HG03354 (cell line): ENCODE measurements at regions not wholly inside any gene's neighbourhood (a gene's known extent, or its start where the extent isn't known, plus 50 kb on each side); places are given as distances from the start of the nearest gene placed in this dataset.
"Not testable (repeated sequence)": the region's sequence is repeated elsewhere in the genome, so short reads cannot be mapped to it uniquely, and the experiment has no call there.

ENCODE experiments used
- ATAC-seq: cut with Tn5 transposase; IDR thresholded peaks from one replicate; pipeline ENCODE4 v1.9.1; 2021; ENCODE audit warnings: mild to moderate bottlenecking; ENCODE audit not compliant: unreplicated experiment, poor library complexity, severe bottlenecking

- no peak for ATAC-seq
Observed at GRCh38 chr15:62307551-62307950, 142.5 kb upstream of the C2CD4B start.

- no peak for ATAC-seq
Observed at GRCh38 chr15:62316413-62317060, 151.5 kb upstream of the C2CD4B start.

DNA sequence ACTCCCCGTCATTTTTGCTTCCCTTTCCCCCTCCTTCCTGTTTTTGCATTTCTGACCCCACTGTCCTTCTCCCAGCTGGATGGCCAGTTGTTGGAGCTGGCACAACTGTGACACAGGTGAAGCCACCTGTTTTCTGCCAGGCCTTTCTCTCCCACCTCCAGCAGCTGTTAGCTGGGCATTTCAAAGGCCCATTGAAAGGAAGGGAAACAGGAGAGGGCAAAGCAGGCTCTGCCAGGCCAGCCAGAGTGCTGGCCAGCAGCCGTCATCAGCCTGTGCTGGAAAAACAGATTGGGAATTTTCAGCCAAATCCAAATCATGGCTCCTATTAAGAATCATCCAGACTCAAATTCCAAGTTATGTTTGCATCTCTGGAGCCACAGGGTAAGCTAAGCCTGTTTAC, 155.2 kb upstream of the C2CD4B start:
- no peak for ATAC-seq

- no peak for ATAC-seq
Observed at GRCh38 chr15:62323353-62323890, 158.3 kb upstream of the C2CD4B start.

DNA sequence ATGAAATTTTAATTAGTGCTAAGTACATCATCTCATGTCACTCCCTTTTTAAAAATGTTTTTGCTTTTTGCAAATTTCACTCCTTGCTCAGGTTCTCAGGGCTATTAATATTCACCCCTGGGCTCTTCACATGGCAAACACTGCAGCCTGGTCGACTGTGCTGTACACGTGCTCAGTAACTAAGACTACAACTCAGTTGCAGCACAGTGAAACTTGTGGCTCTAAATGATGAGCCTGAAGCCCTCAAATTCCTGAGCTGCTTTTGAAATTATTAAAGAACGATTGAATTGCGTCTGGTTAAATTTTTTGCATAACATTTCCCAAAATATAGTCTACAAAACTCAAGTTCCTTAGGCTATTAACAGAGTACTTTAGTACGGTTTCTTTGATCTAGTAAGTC, 159.3 kb upstream of the C2CD4B start:
- ATAC-seq: no peak

- no peak for ATAC-seq
Observed at GRCh38 chr15:62325597-62325996, 160.5 kb upstream of the C2CD4B start.

GRCh38 chr15:62326460-62327011, 161.5 kb upstream of the C2CD4B start:
- ATAC-seq: no peak

DNA sequence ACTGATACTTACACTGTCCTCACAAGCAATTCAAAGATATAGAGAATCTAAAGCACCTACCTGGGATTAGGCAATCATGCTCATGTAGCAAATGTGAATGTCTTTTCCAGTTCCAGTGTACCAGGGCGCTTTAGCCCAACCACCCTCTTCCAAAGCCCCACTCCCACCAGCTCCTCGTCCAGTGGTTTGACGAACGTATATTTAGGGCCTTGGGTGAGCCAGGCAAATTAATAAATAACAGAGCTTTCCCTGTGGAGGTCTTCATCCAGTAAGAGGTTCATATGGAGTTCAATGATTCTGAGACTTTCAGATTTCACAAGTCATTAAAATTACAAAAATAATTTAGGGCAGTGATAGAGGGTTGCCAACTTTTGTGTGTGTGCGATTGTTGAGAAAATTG, 162.3 kb upstream of the C2CD4B start:
- ATAC-seq: no peak

GRCh38 chr15:62332472-62332871, 167.4 kb upstream of the C2CD4B start:
- ATAC-seq: not testable (repeated sequence)

DNA sequence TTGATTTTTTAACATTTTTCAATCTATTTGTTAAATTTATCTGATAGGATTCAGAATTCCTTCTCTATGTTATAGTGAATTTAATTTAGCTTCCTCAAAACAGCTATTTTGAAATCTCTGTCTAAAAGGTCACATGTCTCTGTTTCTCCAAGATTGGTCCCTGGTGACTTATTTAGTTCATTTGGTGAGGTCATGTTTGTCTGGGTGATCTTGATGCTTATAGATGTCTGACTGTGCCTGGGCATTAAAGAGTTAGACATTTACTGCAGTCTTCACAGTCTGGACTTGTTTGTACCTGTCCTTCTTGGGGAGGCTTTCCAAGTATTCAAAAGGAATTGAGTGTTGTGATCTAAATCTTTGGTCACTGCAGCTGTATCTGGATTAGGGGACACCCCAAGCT, 169.5 kb upstream of the C2CD4B start:
- ATAC-seq: no peak

DNA sequence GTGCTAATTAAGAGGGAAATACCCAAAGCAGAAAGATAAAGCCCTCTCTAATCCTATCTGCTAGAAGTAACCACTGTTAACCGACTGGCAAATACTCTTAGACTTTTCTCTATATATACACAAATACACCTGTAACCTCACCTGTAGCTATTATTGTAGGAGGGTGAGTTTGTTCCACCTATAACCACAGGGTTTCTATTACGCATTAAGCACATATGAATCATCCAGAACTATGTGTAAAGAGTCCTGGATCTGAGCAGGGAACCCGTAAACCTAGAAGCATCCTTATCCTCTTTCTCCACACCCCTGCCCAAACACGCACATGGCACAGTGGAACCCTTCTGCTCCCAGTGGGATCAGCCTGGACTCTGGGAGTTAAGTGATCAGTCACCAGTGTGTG, 172.8 kb upstream of the C2CD4B start:
- no peak for ATAC-seq

DNA sequence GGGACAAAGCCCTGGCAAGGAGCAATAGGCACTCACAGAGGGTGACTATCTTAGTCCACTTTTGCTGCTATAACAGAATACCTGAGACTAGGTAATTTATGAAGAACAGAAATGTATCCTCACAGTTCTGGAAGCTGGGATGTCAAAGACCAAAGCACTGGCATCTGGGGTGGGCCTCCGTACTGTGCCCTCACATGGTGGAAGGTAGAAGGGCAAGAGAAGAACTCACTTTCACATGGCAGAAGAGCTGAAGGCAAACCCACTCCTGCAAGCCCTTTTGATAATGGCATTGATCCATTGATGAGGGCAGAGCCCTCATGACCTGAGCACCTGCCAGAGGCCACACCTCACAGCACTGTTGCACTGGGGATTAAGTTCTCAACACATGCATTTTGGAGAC, 173.4 kb upstream of the C2CD4B start:
- ATAC-seq: no peak

DNA sequence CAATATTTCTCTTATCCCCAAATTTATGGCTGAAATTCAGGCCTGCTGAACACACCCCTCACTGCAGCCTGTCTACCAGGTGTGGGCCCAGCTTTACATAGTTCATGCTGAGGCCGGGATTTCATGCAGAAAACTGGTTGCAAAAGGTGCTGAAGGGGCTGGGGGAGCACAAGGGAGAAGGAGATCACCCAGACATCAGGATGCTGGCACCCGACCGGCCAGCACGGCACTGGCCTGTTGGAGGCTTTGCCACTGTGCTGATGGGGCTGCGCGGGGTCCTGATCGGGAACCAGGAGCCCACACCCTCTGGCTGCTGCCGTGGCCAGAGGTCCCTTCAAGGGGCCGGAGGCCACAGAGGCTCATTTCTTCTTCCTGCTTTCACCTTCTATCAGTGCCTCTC, 177.9 kb upstream of the C2CD4B start:
- no peak for ATAC-seq

DNA sequence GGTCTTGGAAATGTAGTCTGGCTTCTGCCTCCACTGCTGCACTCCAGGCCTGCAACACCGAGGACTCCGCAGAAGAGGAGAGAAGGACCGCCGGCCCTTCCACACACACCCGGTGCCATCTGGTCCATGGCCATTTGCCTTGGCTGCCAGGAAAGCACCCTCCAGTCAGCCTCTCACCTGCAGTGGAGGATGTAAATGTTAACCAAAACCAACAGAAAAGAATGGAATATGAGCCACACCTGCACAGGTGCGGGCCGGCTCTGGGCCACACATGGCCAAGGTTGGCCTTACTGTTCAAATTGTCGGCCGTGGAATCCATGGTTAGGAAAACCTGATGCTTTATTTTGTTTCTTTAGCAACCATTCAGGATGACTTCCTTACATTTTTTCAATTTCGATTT, 178.3 kb upstream of the C2CD4B start:
- no peak for ATAC-seq

DNA sequence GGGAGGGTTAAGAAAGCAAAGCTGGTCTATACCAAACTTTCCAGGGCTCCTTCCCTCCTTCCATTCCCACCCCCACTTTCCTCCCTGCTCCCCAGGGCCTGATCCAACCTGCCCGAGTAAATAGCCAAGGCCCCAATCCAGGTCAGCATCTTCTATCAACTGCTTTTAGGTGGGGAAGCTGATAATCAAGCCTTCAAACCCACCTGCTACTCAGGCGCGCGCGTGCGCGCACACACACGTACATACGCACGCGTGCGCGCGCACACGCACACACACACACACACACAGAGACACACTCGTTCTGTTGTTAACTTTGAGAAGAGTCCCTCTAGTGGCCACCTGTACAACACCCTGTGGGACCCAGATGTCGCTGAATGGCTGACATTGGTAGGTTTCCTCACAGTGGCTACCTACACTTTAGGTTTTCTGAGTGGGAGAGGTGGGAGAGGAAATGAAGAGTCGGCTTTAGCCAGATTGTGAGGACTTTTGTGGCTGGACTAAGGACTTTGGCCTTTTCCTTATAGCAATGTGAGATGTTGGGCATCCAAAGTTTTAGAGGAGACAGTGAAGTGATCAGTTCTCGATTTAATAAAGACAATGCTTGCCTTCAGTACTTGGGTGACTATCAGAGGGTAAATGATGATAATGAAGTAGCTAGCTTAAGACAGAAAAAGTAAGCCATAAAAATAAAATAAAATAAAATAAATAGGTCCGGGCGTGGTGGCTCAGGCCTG, 179.9 kb upstream of the C2CD4B start:
- ATAC-seq: peak; percentile 62

GRCh38 chr15:62346168-62346567, 181.1 kb upstream of the C2CD4B start:
- ATAC-seq: no peak

- ATAC-seq: no peak
Observed at GRCh38 chr15:62348118-62348517, 183.0 kb upstream of the C2CD4B start.

GRCh38 chr15:62348623-62349022, 183.5 kb upstream of the C2CD4B start:
- ATAC-seq: no peak

DNA sequence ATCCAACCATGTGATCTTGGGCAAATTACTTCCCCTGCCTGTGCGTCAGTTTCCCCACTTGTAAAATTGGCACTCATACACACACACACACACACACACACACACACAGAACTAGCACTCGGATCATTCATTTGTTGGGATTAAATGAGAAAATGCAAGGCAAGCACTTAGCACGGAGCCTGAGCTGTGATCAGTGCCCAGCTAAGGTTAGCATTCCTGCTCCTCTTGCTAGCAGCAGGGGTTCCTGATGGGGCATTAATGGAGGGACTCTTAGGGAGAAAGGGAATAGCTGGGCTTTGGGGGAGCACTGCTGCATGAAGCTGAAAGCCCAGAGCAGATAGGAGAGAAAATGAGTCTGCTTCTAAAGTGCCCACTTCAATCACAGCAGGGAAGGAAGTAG, 187.7 kb upstream of the C2CD4B start:
- no peak for ATAC-seq

DNA sequence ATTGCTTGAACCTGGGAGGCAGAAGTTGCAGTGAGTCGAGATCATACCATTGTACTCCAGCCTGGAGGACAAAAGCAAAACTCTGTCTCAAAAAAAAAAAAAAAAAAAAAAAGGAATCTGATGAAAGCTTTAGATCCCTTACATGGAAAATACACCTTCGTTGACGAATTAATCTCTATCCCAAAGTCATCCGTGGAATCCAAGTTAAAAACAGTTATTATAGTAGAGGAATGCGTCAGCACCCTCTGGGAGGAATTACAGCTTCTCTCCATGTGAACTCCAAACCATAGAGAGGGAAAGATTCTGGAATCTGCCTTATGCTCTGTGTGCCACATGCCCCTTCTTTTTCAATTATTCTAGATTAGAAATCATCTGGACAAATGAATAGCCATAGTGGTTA, 192.3 kb upstream of the C2CD4B start:
- no peak for ATAC-seq

DNA sequence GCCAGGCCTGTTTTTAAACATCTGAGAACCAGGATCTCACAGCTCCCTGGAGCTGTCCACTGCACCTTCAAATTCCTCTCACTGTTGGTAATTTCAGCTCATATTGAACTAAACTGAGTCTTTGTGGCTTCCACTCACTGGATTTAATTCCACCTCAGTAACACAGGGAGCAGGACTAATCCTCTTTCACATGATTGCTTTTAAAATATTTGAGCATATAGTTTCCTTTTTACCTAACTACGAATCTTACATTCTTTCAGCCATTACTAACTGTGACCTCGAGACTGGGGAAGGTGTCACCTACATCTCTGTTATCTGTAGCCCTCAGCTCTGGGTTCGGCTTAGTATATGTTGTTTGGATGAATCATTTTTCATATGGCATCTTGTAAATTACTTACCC, 194.3 kb upstream of the C2CD4B start:
- ATAC-seq: no peak
